Lower leg skin (tissue), 4 donors: ENCODE measurements at regions not wholly inside any gene's neighbourhood (a gene's known extent, or its start where the extent isn't known, plus 50 kb on each side); places are given as distances from the start of the nearest gene placed in this dataset.

Source experiments
- DNase-seq, 2 donors: peaks; one replicate each; pipeline ENCODE4 v3.0.0-alpha.2; 2019; ENCODE audit warnings: low spot score in 2 of 2
- H3K4me3 ChIP-seq: fragments of 200-600 bp; sonication (generic); 2 replicates; pipeline ENCODE4 v1.5.1; 2017; ENCODE audit warnings: mild to moderate bottlenecking, low read depth; ENCODE audit not compliant: poor library complexity, severe bottlenecking
- POLR2A ChIP-seq, 2 donors: fragments of 450-650 bp; IDR thresholded peaks; one replicate each; pipeline ENCODE4 v1.6.1; 2016 to 2017; ENCODE audit warnings: antibody characterized with exemption in 2 of 2, mild to moderate bottlenecking in 1 of 2, moderate library complexity in 1 of 2
- WGBS, 2 donors: methylation state at CpG; one replicate each; pipeline ENCODE4 v1.1.5; 2018; 5-methylcytosine and 5-hydroxymethylcytosine counted together
- intact Hi-C: fragments of 100-400 bp; cut with DNase I; formaldehyde crosslinking; loops from one replicate; pipeline ENCODE4 v1.15.0; 2023; ENCODE audit warnings: low total_unique reads
- TF ChIP-seq, protein P1 (sequence below), 3 donors: fragments of 450-650 bp; IDR thresholded peaks; one replicate each; pipeline ENCODE4 v1.5.1; 2016; ENCODE audit warnings: antibody characterized with exemption in 3 of 3, mild to moderate bottlenecking in 3 of 3, moderate library complexity in 2 of 3

DNA sequence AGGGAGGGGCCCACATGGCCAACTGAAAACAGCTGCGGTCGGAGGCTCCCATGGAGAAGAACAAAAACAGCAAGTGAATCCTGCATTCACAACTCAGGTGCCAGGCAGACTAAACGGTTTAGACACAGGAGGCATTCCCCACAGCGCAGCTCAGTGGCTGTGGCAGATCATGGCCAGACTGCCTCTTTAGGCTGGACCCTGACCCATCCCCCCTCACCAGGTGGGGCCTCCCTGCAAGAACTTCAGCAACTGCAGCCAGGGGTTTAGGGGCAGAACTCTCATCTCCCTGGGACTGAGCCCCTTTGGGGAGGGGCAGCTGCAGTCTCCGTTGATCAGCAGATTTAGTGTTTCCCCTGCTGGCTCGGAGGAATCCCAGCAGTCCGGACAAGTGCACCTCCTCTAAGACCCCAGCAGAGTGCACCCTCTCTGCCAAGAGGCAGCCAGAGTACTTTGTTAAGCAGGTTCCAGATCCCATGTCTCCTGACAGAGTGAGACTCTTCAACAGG, 346.7 kb downstream of the SS18 start:
- TF ChIP-seq POLR2A (IDR thresholded peaks at IDR 0.05) = no peak
- TF ChIP-seq, protein P1, sequence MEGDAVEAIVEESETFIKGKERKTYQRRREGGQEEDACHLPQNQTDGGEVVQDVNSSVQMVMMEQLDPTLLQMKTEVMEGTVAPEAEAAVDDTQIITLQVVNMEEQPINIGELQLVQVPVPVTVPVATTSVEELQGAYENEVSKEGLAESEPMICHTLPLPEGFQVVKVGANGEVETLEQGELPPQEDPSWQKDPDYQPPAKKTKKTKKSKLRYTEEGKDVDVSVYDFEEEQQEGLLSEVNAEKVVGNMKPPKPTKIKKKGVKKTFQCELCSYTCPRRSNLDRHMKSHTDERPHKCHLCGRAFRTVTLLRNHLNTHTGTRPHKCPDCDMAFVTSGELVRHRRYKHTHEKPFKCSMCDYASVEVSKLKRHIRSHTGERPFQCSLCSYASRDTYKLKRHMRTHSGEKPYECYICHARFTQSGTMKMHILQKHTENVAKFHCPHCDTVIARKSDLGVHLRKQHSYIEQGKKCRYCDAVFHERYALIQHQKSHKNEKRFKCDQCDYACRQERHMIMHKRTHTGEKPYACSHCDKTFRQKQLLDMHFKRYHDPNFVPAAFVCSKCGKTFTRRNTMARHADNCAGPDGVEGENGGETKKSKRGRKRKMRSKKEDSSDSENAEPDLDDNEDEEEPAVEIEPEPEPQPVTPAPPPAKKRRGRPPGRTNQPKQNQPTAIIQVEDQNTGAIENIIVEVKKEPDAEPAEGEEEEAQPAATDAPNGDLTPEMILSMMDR (IDR thresholded peaks at IDR 0.05) = no peak
- 71 to 82% methylated on average over 6 to 7 of the region's 7 CpGs for WGBS, 2 donors
- intact Hi-C loops = no loop called here
- no peak overlapping the region for H3K4me3 ChIP-seq
- DNase-seq = no peak

DNA sequence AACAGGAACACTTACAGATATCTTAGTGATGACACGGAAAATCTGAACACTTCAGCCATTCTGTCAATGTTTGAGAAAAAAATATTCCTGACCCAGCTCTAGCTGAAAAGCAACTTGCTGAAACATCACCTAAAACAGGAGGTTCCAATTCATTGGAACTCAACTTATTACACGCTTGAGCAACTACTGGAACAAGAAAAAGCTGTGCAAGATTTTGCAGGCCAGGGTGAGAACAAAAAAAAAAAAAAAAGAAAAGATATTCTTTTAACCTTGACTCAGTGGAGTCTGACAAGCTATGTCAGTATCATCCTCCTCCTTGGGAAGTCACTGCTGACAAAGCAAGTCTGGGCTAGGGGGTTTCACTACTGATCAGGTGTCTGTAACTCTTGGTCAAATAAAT, 351.0 kb downstream of the SS18 start:
- TF ChIP-seq, protein P1 (IDR thresholded peaks at IDR 0.05) = no peak
- no peak for TF ChIP-seq POLR2A (IDR thresholded peaks at IDR 0.05)
- 79 to 85% methylated on average over 2 of the region's 2 CpGs for WGBS, 2 donors
- DNase-seq = no peak
- intact Hi-C loops = no loop called here
- H3K4me3 ChIP-seq = no peak overlapping the region

DNA sequence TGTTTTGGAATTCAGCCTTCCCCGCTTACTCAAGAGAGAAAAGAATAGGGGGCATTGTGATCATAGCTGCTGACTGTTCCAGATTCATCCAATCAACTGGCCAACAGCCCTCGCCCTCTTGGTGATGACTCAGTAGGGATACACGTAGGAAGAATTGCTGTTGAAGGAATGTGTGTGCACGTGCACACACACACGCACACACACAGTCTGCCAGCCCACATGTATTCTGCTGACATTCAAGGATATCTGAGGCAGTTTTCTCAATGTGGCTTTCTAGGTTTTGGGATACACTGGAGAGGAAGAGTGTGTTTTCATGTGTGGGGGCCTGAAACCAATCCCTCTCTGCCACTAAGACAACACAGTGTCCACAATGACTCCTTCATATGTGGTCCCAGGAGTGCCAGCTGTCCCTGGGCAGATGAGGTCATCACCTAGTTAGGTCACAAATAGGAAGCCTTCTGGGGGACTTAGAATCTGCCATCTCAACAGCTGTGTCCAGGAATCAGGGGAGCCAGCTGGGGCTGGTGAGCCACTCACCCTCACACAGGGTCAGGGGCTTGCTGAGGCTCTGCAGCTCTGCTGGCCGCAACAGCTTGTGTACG, 352.6 kb downstream of the SS18 start:
- no peak overlapping the region for H3K4me3 ChIP-seq
- WGBS, 2 donors = 41 to 58% methylated on average over 5 to 7 of the region's 7 CpGs
- intact Hi-C loops = no loop called here
- TF ChIP-seq POLR2A (IDR thresholded peaks at IDR 0.05) = no peak
- DNase-seq = no peak

DNA sequence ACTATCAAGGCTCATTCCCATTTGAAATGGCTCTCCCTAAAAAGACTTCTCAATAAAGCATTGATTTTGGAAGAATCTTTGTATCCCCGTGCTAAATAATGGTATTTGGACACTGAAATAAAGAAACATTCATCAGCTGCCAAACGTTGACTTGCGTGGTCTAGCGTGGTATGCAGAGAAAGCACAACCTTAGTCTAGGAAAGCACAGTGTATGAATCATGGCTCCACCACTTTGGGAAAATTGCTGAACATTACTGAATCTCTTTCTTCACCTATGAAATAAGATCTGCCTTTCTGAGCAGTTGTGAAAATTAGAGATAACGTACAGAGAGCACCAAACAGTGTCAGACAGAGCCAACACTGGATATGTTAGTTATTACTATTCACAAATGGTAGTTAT, 353.9 kb downstream of the SS18 start:
- TF ChIP-seq, protein P1 (IDR thresholded peaks at IDR 0.05) = no peak
- TF ChIP-seq POLR2A (IDR thresholded peaks at IDR 0.05) = no peak
- intact Hi-C loops = no loop called here
- H3K4me3 ChIP-seq = no peak overlapping the region
- DNase-seq = no peak
- WGBS, 2 donors = 74 to 76% methylated on average over 5 of the region's 5 CpGs

DNA sequence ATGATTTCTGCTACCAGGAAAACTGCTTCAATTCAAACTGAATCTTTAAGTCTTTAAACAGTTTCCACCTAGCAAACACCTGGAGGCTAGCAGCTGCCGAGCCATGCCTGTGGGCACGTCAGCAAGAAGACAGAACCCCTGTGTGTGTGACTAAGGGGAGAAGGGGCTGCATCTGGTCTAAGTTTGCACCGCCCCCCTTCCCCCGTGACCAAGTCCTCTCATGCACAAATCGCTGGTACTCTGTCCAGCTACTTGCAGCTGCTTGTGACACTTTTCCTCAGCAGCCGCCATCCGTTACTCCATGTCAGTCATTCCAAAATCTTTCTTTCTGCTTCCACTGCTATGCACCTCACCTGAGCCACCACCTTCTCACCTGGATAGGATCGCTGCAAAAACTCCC, 355.0 kb downstream of the SS18 start:
- H3K4me3 ChIP-seq = no peak overlapping the region
- no peak for DNase-seq
- WGBS, 2 donors = 64 to 67% methylated on average over 8 of the region's 8 CpGs
- no peak for TF ChIP-seq POLR2A (IDR thresholded peaks at IDR 0.05)
- TF ChIP-seq, protein P1 (IDR thresholded peaks at IDR 0.05) = no peak
- intact Hi-C loops = no loop called here

DNA sequence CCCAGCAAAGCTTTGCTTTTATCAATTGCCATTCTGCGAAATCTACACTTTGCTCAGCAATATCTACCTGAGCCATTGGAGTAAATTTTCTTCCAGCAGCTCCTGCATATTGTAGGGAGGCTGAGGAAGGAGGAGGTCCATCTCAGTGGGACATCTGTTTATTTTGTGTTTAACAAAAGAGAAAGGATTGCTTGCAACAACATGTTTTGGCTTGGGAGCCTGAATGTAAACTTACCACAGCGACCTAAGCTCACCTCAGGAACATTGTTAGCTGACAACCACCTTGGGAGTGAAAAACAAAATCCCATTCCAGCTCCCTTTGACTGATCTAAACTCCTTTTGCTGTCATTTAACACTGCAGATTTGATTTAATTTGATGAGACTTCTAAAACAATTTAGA, 356.1 kb downstream of the SS18 start:
- TF ChIP-seq POLR2A (IDR thresholded peaks at IDR 0.05) = no peak
- TF ChIP-seq, protein P1 (IDR thresholded peaks at IDR 0.05) = no peak
- 69 to 71% methylated on average over 2 of the region's 2 CpGs for WGBS, 2 donors
- intact Hi-C loops = no loop called here
- H3K4me3 ChIP-seq = no peak overlapping the region
- no peak for DNase-seq
